Heart right ventricle (tissue), 16 donors: ENCODE measurements at regions not wholly inside any gene's neighbourhood (a gene's known extent, or its start where the extent isn't known, plus 50 kb on each side); places are given as distances from the start of the nearest gene placed in this dataset.

Source experiments
- ATAC-seq, 8 donors: fragments of 200-7000 bp; cut with Tn5 transposase; one replicate each; pipeline ENCODE4 v1.9.1; 2020; ENCODE audit warnings: mild to moderate bottlenecking in 8 of 8, moderate library complexity in 8 of 8, moderate number of reproducible peaks in 1 of 8
- DNase-seq, 2 donors: peaks; one replicate each; pipeline ENCODE4 v3.0.0-alpha.2; 2020
- H3K27ac ChIP-seq, 10 donors: fragments of 200-600 bp; sonication (generic) in 2 of 10; one replicate each; pipeline versions ENCODE4 v1.5.0 to v1.8.0; 2020 to 2022; ENCODE audit warnings: mild to moderate bottlenecking in 3 of 10
- H3K27me3 ChIP-seq, 7 donors: fragments of 200-600 bp; one replicate each; pipeline ENCODE4 v1.8.0; 2021 to 2022; ENCODE audit warnings: mild to moderate bottlenecking in 2 of 7
- H3K36me3 ChIP-seq, 9 donors: fragments of 200-600 bp; sonication (generic) in 1 of 9; one replicate each; pipeline versions ENCODE4 v1.5.0 to v1.8.0; 2020 to 2022; ENCODE audit warnings: mild to moderate bottlenecking in 2 of 9
- H3K4me1 ChIP-seq, 9 donors: fragments of 200-600 bp; sonication (generic) in 1 of 9; one replicate each; pipeline versions ENCODE4 v1.5.0 to v1.8.0; 2020 to 2022; ENCODE audit warnings: mild to moderate bottlenecking in 4 of 9
- H3K4me3 ChIP-seq, 10 donors: fragments of 200-600 bp; sonication (generic) in 2 of 10; one replicate each; pipeline versions ENCODE4 v1.5.0 to v1.8.0; 2020 to 2022; ENCODE audit warnings: mild to moderate bottlenecking in 7 of 10, moderate library complexity in 2 of 10
- H3K9me3 ChIP-seq, 11 donors: fragments of 200-600 bp in 10 of 11; sonication (generic) in 2 of 11; one replicate each; pipeline versions ENCODE4 v1.5.0 to v1.8.0; 2013 to 2022; ENCODE audit warnings: mild to moderate bottlenecking in 2 of 11, control low read depth in 1 of 11, moderate library complexity in 1 of 11
- CTCF ChIP-seq, 9 donors: fragments of 200-600 bp; sonication (generic) in 2 of 9; IDR thresholded peaks; one replicate each; pipeline versions ENCODE4 v1.5.0 to v1.8.0; 2021 to 2022; ENCODE audit warnings: antibody characterized with exemption in 9 of 9, mild to moderate bottlenecking in 5 of 9, moderate library complexity in 1 of 9
- WGBS, 2 donors: extraction: QIAGEN DNeasy Blood & Tissue Kit; methylation state at CpG; one replicate each; pipeline ENCODE4 v1.1.7; 2013; ENCODE audit warnings: inconsistent platforms in 1 of 2; 5-methylcytosine and 5-hydroxymethylcytosine counted together
- intact Hi-C, 10 donors: fragments of 100-400 bp; cut with DNase I; formaldehyde crosslinking; loops; one replicate each; pipeline versions ENCODE4 v1.11.1 to v1.14.2; 2022
- donor health status: Arrhythmogenic right ventricular cardiomyopathy.
- donor health status: ischemic (EF 13 %, LVEDD 7.1; RV severe dilation, severe dysfunction).
- donor health status: healthy with polysubstance abuse.
- donor health status: DM: no; HTN: yes; CAD: no.
- donor health status: DM: no; HTN: no; CAD: no.
- donor health status: ischemic (EF 25% LVEDD 6.9; RV normal size, moderate dysfunction).
- donor health status: ischemic (EF 25% LVEDD 5.7; RV mildly dilated, moderate dysfunction).
- donor health status: healthy.
- donor health status: DM: yes; HTN: yes; CAD: no.
- donor health status: Ischemic cardiomyopathy.
- donor health status: ischemic (EF 35%, LVEDD 5.7; RV mildly dilated, moderate dysfunction).
- donor health status: nonischemic (EF 11% LVEDD 7.7; RV severe dilation, severe dysfunction).
- donor health status: DM: yes; HTN: yes; CAD: no.
- donor health status: PGD.
- donor health status: ischemic (EF 29% LVEDD 5.4; RV normal size, mild dysfunction).
- donor health status: nonischemic (EF 23%, LVEDD 6.1; RV moderate dilation, normal function).

DNA sequence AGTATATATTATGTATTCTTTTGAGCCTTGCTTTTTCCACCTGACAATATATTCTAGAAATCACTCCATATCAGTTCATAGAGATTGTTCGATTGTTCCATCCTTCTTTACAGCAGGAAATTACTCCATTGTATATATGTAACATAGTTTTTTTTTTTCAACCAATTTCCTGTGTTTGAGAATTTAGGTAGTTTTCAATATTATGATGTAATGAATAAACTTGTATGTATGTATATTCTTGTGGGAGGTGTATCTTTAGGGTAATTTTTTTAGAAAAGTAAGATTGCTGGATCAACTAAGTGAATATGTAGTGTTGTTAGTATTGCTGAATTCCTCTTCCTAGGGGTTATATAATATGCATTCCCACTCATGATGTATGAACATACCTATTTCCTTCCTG is 165.9 kb upstream of the PITX1 start:
- intact Hi-C loops: loop anchor here in 5 of 10 donors (10.0 kb wide), 4 partner anchors 135 to 285 kb away; no protein-coding TSS in a partner anchor
- WGBS, 2 donors: 67 to 73% methylated on average over 1 of the region's 1 CpG
- no peak for TF ChIP-seq CTCF (IDR thresholded peaks at IDR 0.05)

DNA sequence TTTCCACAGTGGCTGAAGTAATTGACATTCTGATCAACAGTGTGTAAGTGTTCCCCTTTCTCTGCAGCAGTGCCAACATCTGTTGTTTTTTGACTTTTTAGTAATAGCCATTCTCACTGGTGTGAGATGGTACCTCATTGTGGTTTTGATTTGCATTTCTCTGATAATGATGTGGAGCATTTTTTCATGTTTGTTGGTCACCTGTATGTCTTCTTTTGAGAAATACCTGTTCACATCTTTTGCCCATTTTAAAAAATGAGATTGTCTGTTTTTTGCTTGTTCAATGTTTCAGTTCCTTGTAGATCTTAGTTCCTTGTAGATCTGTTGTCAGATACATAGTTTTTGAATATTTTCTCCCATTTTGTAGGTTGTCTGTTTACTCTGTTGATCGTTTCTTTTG is 162.5 kb upstream of the PITX1 start:
- peaks cover 0 to 46% (median 27%) of the 10 kb centered on the region in 7 donors for H3K27me3 ChIP-seq
- no peak overlapping the region for H3K4me3 ChIP-seq
- WGBS, 2 donors: 64 to 88% methylated on average over 1 of the region's 1 CpG
- H3K4me1 ChIP-seq: peaks cover 0 to 7% (median 0%) of the 10 kb centered on the region in 9 donors
- no peak for ATAC-seq
- H3K36me3 ChIP-seq: no peaks in the 10 kb centered on the region
- intact Hi-C loops: loop anchor here in 5 of 10 donors (10.0 kb wide), 4 partner anchors 138 to 282 kb away; no protein-coding TSS in a partner anchor
- peaks cover 0 to 11% (median 0%) of the 10 kb centered on the region in 11 donors for H3K9me3 ChIP-seq
- H3K27ac ChIP-seq: no peak overlapping the region
- no peak for TF ChIP-seq CTCF (IDR thresholded peaks at IDR 0.05)
- DNase-seq: no peak

More for the DNA sequence above, 165.9 kb upstream of the PITX1 start:
- ATAC-seq: no peak
- no peaks in the 10 kb centered on the region for H3K36me3 ChIP-seq
- peaks cover 0 to 37% (median 12%) of the 10 kb centered on the region in 11 donors for H3K9me3 ChIP-seq
- H3K4me3 ChIP-seq: no peak overlapping the region
- peaks cover 0 to 26% (median 18%) of the 10 kb centered on the region in 7 donors for H3K27me3 ChIP-seq
- no peaks in the 10 kb centered on the region for H3K4me1 ChIP-seq
- no peak for DNase-seq
- H3K27ac ChIP-seq: no peak overlapping the region

DNA sequence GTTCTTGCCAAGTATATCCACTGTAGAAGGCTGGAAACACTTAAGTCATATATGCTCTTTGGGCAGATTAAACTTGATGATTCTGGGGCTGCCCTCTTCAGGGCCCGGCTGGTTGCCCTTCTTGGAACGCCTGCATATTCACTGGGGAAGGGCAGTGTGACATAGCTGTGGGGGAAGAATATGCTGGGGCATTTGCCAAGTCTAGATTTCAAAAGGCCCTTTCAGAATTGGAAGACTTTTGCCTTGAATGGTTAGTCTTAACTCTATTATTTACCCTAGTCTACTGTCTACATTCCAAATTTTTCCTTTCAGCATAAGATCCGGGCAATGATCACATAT is 161.2 kb upstream of the PITX1 start:
- H3K27me3 ChIP-seq: peaks cover 0 to 51% (median 29%) of the 10 kb centered on the region in 7 donors
- no peak for TF ChIP-seq CTCF (IDR thresholded peaks at IDR 0.05)
- DNase-seq (no peak), ATAC-seq (peak in 2 of 8 donors; percentile 8 to 24)
- H3K27ac ChIP-seq: no peak overlapping the region
- no peak overlapping the region for H3K4me3 ChIP-seq
- intact Hi-C loops: loop anchor here in 5 of 10 donors (10.0 kb wide), 4 partner anchors 140 to 280 kb away; no protein-coding TSS in a partner anchor
- peaks cover 0 to 15% (median 7%) of the 10 kb centered on the region in 9 donors for H3K4me1 ChIP-seq
- H3K9me3 ChIP-seq: peaks cover 0 to 11% (median 0%) of the 10 kb centered on the region in 11 donors
- WGBS, 2 donors: 65 to 71% methylated on average over 3 of the region's 3 CpGs
- no peaks in the 10 kb centered on the region for H3K36me3 ChIP-seq

DNA sequence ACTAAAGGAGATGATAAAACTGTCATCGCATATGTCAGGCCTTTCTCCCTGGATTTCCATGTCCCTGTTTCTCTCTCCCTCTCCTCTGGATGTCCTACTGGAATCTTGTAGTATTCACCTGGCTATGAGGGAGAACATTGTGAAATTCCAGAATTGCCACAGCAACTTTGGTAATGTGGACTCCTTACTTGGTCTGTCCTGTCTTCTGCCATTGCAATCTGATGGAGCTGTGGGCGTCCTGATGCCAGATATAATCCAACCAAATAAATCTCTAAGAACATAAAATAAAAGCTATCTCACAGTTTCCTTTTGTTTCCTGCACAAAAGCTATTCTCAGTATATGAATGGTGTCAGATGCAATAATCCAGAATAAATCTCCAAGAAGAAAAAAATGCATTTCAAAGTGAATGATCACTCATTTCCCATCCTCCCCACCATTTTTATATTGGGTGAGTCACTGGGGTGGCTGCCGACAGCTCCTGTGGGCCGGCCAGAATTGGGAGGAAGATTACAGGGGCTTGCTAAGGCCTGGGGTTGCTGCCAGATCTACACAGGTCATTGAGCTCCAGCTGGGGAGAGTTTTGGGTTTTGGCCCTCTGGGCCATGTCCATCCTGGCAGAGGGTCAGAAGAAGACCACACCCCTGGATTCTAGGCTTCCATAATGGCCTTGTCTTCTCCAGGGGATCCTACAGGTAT is 160.7 kb upstream of the PITX1 start:
- H3K27ac ChIP-seq: no peak overlapping the region
- H3K36me3 ChIP-seq: no peaks in the 10 kb centered on the region
- intact Hi-C loops: loop anchor here in 6 of 10 donors (5.0 to 10.0 kb wide), 7 partner anchors 137 to 282 kb away; no protein-coding TSS in a partner anchor
- H3K4me3 ChIP-seq: no peak overlapping the region
- H3K27me3 ChIP-seq: peaks cover 0 to 52% (median 34%) of the 10 kb centered on the region in 7 donors
- no peak for TF ChIP-seq CTCF (IDR thresholded peaks at IDR 0.05)
- WGBS, 2 donors: 61 to 65% methylated on average over 4 of the region's 4 CpGs
- ATAC-seq (peak in 2 of 8 donors; percentile 11 to 49), DNase-seq (no peak)
- peaks cover 0 to 11% (median 0%) of the 10 kb centered on the region in 11 donors for H3K9me3 ChIP-seq
- H3K4me1 ChIP-seq: peaks cover 0 to 15% (median 7%) of the 10 kb centered on the region in 9 donors
